Urinary bladder (tissue), 3 donors: ENCODE measurements at regions not wholly inside any gene's neighbourhood (a gene's known extent, or its start where the extent isn't known, plus 50 kb on each side); places are given as distances from the start of the nearest gene placed in this dataset.

Source experiments
- DNase-seq: peaks from one replicate; pipeline ENCODE4 v3.0.0-alpha.2; 2015; ENCODE audit errors: extremely low spot score
- H3K27ac ChIP-seq: one replicate; pipeline ENCODE4 v1.5.1; 2013; ENCODE audit warnings: low read depth, mild to moderate bottlenecking, moderate library complexity
- H3K36me3 ChIP-seq: one replicate; pipeline ENCODE4 v1.6.1; 2013; ENCODE audit warnings: mild to moderate bottlenecking, moderate library complexity; ENCODE audit not compliant: insufficient read depth
- H3K4me1 ChIP-seq: one replicate; pipeline ENCODE4 v1.6.1; 2013; ENCODE audit warnings: mild to moderate bottlenecking, moderate library complexity; ENCODE audit not compliant: insufficient read depth
- H3K4me3 ChIP-seq: one replicate; pipeline ENCODE4 v1.5.1; 2013; ENCODE audit warnings: low read depth, low read length
- WGBS: extraction: QIAGEN DNeasy Blood & Tissue Kit; methylation state at CpG from one replicate; pipeline ENCODE4 v1.1.7; 2013; 5-methylcytosine and 5-hydroxymethylcytosine counted together
- donor health status: healthy with polysubstance abuse.
- donor health status: healthy.

DNA sequence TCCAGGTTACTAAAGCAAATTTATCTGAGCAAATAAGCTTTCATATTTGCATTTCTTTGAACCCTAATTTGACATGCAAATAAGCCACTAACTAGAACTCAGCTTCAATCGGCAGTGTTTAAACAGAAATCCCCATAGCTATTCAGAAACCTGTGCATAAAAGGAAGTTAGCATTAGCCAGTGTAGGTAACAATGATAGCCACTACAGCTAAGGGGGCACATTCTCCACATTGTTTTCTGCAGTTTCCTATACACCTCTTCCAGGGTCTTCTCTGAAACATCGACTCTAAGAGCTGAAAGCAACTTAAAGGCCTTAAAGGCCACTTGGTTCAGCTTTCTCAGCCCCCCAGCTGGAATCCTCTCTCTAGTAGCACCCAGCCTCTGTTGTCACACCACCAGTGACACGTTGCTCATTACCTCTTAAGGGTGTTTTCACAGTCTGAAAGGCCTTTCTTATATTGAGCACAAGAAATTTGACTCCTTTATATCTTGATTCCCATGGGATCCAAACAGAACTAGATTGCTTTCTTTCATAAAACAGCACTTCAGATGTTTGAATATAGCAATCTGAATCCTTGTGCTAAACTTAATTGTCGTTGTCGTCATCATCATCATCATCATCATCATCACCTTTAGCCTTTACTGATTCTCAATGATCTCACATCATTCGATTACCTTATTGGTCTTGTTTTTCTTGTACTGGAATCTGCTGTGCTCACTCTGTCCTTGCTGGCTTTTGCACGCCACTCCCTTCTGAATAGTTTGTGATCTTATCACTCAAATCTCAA lies 93.9 kb upstream of the DAB1 start:
- Histone ChIP-seq H3K4me3 (no peak overlapping the region), H3K36me3 (no peaks in the 10 kb centered on the region), H3K27ac (no peak overlapping the region), H3K4me1 (no peaks in the 10 kb centered on the region)
- 63% methylated on average over 7 of the region's 7 CpGs for WGBS
- no peak for DNase-seq

GRCh38 chr1:57512386-57512785 lies 88.5 kb upstream of the DAB1 start:
- no peaks in the 10 kb centered on the region for H3K36me3 ChIP-seq
- no peak for DNase-seq
- WGBS: 61% methylated on average over 1 of the region's 1 CpG
- H3K27ac ChIP-seq: no peak overlapping the region
- H3K4me3 ChIP-seq: no peak overlapping the region
- H3K4me1 ChIP-seq: no peaks in the 10 kb centered on the region

GRCh38 chr1:57506941-57507340 lies 83.1 kb upstream of the DAB1 start:
- WGBS: 78% methylated on average over 5 of the region's 5 CpGs
- H3K4me3 ChIP-seq: no peak overlapping the region
- no peaks in the 10 kb centered on the region for H3K4me1 ChIP-seq
- no peak for DNase-seq
- H3K27ac ChIP-seq: no peak overlapping the region
- no peaks in the 10 kb centered on the region for H3K36me3 ChIP-seq

DNA sequence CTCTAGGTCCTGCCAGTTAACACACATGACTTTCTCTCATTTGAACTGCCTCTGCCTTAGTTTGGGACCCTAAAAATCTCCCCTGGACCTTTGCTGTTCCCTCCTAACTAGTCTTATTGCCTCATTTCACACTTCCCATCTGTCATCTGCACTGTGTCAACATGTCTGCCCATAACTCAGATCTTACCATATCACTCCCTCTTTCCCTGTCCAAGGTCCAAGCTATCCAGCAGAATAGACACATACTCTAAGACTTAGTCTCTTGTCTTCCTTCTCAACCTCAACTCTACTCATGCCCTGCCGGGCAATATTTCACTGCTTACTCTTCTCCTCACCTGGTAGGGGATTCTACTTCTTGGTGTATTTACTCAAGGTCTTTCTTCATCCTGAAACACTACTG lies 79.5 kb upstream of the DAB1 start:
- Histone ChIP-seq H3K4me3 (no peak overlapping the region), H3K4me1 (no peaks in the 10 kb centered on the region), H3K36me3 (no peaks in the 10 kb centered on the region), H3K27ac (no peak overlapping the region)
- no peak for DNase-seq
- 93% methylated on average over 1 of the region's 1 CpG for WGBS

DNA sequence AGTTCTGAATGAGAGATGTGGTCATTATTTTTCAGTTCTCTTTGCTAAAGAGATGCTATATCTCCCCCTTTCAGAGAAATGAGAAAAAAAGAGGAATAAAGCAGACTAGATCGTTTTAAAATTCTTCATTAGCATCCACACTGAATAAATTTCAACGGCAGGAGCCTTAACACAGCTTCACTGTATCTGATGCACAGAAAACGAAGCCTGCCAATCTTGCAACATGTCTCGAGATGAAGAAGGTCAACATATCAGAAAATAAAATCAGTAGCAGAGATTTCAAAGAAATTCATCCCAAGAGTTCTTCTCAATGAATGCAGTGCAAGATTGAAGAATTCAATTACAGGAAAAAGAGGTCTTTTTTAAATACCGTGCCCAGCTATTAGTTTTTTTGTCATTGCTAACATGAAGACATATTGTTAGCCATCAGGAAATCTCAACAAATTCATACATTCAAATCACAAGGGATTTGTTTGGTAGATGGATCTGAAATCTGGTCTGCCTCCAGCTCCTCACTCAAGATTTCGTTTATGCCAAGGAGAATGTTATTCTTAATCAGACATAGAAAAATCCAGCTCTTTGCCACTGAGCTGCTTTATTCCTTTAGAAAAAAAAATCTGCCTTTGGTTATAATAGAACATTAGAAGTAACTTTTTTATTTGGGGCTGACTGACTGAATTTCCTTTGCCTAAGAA lies 76.4 kb upstream of the DAB1 start:
- H3K4me3 ChIP-seq: no peak overlapping the region
- H3K27ac ChIP-seq: no peak overlapping the region
- no peaks in the 10 kb centered on the region for H3K36me3 ChIP-seq
- 74% methylated on average over 6 of the region's 6 CpGs for WGBS
- no peak for DNase-seq
- no peaks in the 10 kb centered on the region for H3K4me1 ChIP-seq

- 68% methylated on average over 6 of the region's 6 CpGs for WGBS
- H3K4me3 ChIP-seq: no peak overlapping the region
Measured at GRCh38 chr1:57494530-57495079, 70.7 kb upstream of the DAB1 start.

GRCh38 chr1:57492586-57493226 lies 68.8 kb upstream of the DAB1 start:
- Histone ChIP-seq H3K36me3 (no peaks in the 10 kb centered on the region), H3K4me1 (no peaks in the 10 kb centered on the region), H3K27ac (no peak overlapping the region), H3K4me3 (no peak overlapping the region)
- DNase-seq: no peak
- WGBS: 60% methylated on average over 5 of the region's 5 CpGs

More at GRCh38 chr1:57494530-57495079, 70.7 kb upstream of the DAB1 start:
- Histone ChIP-seq H3K36me3 (no peaks in the 10 kb centered on the region), H3K4me1 (no peaks in the 10 kb centered on the region), H3K27ac (no peak overlapping the region)
- no peak for DNase-seq

DNA sequence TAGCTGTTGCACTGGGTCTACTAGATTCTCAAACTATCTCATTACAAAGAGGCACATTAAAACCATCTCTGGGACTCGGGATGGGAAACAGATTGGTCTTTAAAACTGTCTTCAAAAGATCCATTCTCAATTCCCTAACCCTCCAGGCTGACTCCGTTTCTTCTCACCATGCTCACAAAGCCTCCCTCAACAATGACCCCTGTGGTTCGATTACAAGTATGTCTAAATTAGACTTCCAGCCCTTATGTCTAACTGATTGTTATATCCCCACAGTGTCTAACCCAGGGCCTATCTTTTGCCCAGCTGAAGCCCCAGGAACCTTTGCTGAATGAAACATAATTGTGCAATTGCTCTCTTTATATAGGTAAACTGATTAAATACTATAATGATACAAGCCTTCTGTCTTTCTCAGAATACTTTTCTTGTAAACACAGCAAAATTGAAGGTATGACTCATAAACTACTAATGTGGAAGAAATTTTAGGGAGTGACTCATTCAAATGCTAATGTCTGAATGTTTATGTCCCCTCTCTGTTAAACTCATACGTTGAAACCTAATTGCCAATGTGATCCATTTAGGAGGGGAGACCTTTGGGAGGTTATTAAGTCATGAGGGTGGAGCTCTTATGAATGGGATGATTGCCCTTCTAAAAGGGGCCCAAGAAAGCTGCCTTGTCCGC lies 65.6 kb upstream of the DAB1 start:
- WGBS: 64% methylated on average over 5 of the region's 5 CpGs
- H3K4me1 ChIP-seq: no peaks in the 10 kb centered on the region
- H3K36me3 ChIP-seq: no peaks in the 10 kb centered on the region
- H3K27ac ChIP-seq: no peak overlapping the region
- no peak overlapping the region for H3K4me3 ChIP-seq
- no peak for DNase-seq

GRCh38 chr1:57485643-57486042 lies 61.8 kb upstream of the DAB1 start:
- Histone ChIP-seq H3K4me1 (no peaks in the 10 kb centered on the region), H3K27ac (no peak overlapping the region), H3K36me3 (no peaks in the 10 kb centered on the region), H3K4me3 (no peak overlapping the region)
- 50% methylated on average over 4 of the region's 4 CpGs for WGBS
- no peak for DNase-seq

DNA sequence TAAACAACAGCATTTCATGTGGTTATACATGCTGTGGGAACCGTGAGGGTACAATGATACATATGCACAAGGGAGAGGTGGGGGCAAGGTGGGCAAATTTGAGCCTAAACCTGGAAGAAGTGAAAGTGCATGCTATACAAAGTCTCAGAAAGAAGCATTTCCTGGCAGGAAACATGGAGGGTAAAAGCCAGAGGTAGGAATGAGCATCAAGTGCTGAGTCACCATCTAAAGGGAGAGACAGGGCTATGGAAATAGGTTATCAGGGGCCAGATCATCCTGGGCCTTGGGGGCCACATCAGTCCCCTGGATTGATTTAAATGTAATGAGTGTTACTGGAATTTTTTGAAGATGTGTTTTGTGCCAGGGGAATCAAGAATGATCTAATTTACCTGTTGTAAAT lies 60.1 kb upstream of the DAB1 start:
- no peak for DNase-seq
- Histone ChIP-seq H3K36me3 (no peaks in the 10 kb centered on the region), H3K4me3 (no peak overlapping the region), H3K27ac (no peak overlapping the region), H3K4me1 (no peaks in the 10 kb centered on the region)
- WGBS: 90% methylated on average over 1 of the region's 1 CpG

DNA sequence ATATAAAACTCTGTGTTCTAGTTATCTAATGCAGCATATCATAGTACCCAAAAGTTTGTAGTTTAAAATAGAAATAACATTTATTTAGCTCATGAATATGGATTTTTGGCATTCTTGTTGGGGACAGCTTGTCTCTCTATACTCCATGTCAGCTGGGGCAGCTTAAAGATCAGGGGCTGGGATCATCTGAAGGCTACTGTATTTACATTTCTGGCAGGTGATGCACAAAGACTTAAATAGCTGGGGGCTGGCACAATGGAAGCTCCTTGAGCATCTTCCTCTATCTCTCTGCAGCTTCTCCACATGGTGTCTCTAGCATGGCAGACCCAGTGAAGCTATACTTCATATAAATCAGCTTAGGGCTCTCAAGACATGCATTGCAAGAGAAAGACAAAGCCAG lies 55.6 kb upstream of the DAB1 start:
- DNase-seq: no peak
- Histone ChIP-seq H3K27ac (no peak overlapping the region), H3K4me3 (no peak overlapping the region), H3K36me3 (no peaks in the 10 kb centered on the region), H3K4me1 (no peaks in the 10 kb centered on the region)

DNA sequence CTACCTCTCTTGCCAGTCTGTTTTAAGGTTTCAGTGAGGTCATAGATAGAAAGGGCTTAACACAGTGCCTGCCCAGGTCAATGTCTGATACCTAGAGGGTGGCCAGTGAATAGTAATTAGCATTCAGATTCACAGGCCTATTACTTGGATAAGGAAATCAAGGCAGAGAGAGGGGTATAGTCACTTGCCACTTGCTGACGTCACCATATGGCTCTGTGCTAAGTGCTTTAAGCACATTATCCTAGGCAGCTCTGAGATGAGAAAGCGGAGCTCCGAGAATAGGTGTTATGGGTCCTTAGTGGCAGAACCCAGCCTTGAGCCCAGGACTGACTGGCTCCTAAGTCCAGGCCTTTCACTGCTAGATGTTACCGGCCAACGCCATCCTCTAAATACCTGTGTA lies 51.5 kb upstream of the DAB1 start:
- Histone ChIP-seq H3K36me3 (no peaks in the 10 kb centered on the region), H3K4me3 (no peak overlapping the region), H3K4me1 (no peaks in the 10 kb centered on the region), H3K27ac (no peak overlapping the region)
- WGBS: 92% methylated on average over 5 of the region's 5 CpGs
- DNase-seq: no peak

DNA sequence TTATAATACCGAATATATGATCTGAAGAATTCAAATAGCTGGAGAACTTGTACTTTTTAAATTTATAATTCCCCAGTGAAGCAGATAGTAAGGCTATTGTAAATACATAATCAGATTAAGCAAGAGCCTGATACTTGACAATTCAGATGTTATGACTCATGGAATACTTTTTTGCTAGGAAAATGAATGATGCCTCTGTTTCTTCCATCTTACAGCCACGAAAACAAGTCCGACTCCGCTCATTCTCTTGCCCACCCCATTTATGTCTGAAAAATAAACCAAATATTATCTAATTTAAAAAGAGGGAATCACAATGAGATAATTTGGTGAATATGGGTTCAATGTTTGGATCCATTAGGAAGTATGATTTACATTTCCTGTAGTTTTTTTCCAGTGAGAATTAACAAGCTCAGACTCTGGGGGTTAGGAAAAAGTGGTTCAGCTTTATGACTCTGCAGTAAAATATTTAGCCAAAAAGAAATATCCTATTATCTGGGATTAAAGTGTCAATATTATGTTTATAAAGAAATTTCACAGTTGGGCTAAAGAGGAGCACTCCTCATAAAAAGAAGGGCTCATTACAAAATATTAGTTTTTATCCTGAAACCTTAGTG lies 50.4 kb upstream of the DAB1 start:
- WGBS: 59% methylated on average over 4 of the region's 4 CpGs
- Histone ChIP-seq H3K4me3 (no peak overlapping the region), H3K27ac (no peak overlapping the region), H3K36me3 (no peaks in the 10 kb centered on the region), H3K4me1 (no peaks in the 10 kb centered on the region)
- DNase-seq: no peak
